ENCODE measurements at regions not wholly inside any gene's neighbourhood (a gene's known extent, or its start where the extent isn't known, plus 50 kb on each side); places are given as distances from the start of the nearest gene placed in this dataset.

GRCh38 chr9:81321551-81321950 lies 367.8 kb downstream of the TLE1 start:
- Mint-ChIP-seq H3K9me3 (peaks cover 2 to 34% (median 8%) of the 10 kb centered on the region in 7 donors), H3K27me3 (no peaks in the 10 kb centered on the region), H3K27ac (no peak overlapping the region), H3K4me1 (no peaks in the 10 kb centered on the region), H3K4me3 (no peak overlapping the region), H3K36me3 (no peaks in the 10 kb centered on the region)
- Histone ChIP-seq H3K36me3 (ENCODE audit: control insufficient read depth, insufficient read depth, low read length) (no peaks in the 10 kb centered on the region), H3K4me1 (ENCODE audit: control insufficient read depth, insufficient read depth, low read length, poor library complexity, severe bottlenecking) (no peaks in the 10 kb centered on the region), H3K4me3 (ENCODE audit: low read depth, low read length) (no peak overlapping the region), H3K27ac (ENCODE audit: insufficient read depth, low read length, poor library complexity, severe bottlenecking) (no peak overlapping the region), H3K27me3 (ENCODE audit: control insufficient read depth, insufficient read depth, low read length) (no peaks in the 10 kb centered on the region), H3K9me3 (ENCODE audit: control insufficient read depth in 2 of 2, low read length in 2 of 2) (peaks cover 0 to 1% of the 10 kb centered on the region in 2 experiments)
- no peak for DNase-seq
- ATAC-seq (ENCODE audit: low read depth in 2 of 2): no peak

GRCh38 chr9:81320909-81321482 lies 368.4 kb downstream of the TLE1 start:
- Mint-ChIP-seq H3K27ac (no peak overlapping the region), H3K27me3 (no peaks in the 10 kb centered on the region), H3K4me3 (no peak overlapping the region), H3K4me1 (no peaks in the 10 kb centered on the region), H3K36me3 (no peaks in the 10 kb centered on the region), H3K9me3 (peaks cover 2 to 31% (median 8%) of the 10 kb centered on the region in 7 donors)
- Histone ChIP-seq H3K4me3 (ENCODE audit: low read depth, low read length) (no peak overlapping the region), H3K27me3 (ENCODE audit: control insufficient read depth, insufficient read depth, low read length) (no peaks in the 10 kb centered on the region), H3K36me3 (ENCODE audit: control insufficient read depth, insufficient read depth, low read length) (no peaks in the 10 kb centered on the region), H3K9me3 (ENCODE audit: control insufficient read depth in 2 of 2, low read length in 2 of 2) (peaks cover 0 to 1% of the 10 kb centered on the region in 2 experiments), H3K4me1 (ENCODE audit: control insufficient read depth, insufficient read depth, low read length, poor library complexity, severe bottlenecking) (no peaks in the 10 kb centered on the region), H3K27ac (ENCODE audit: insufficient read depth, low read length, poor library complexity, severe bottlenecking) (no peak overlapping the region)
- ATAC-seq (ENCODE audit: low read depth in 2 of 2): no peak
- no peak for DNase-seq

GRCh38 chr9:81318571-81318970 lies 370.8 kb downstream of the TLE1 start:
- H3K4me3 Mint-ChIP-seq: no peak overlapping the region

GRCh38 chr9:81317939-81318338 lies 371.4 kb downstream of the TLE1 start:
- Mint-ChIP-seq H3K27me3 (no peaks in the 10 kb centered on the region), H3K4me3 (no peak overlapping the region), H3K36me3 (no peaks in the 10 kb centered on the region), H3K4me1 (no peaks in the 10 kb centered on the region), H3K9me3 (peaks cover 5 to 40% (median 16%) of the 10 kb centered on the region in 7 donors), H3K27ac (no peak overlapping the region)
- H3K27me3 ChIP-seq (ENCODE audit: control insufficient read depth, insufficient read depth, low read length): no peaks in the 10 kb centered on the region
- no peak overlapping the region for H3K4me3 ChIP-seq (ENCODE audit: low read depth, low read length)
- H3K9me3 ChIP-seq (ENCODE audit: control insufficient read depth in 2 of 2, low read length in 2 of 2): peaks cover 0 to 4% of the 10 kb centered on the region in 2 experiments
- no peak overlapping the region for H3K27ac ChIP-seq (ENCODE audit: insufficient read depth, low read length, poor library complexity, severe bottlenecking)
- no peaks in the 10 kb centered on the region for H3K36me3 ChIP-seq (ENCODE audit: control insufficient read depth, insufficient read depth, low read length)
- ATAC-seq (ENCODE audit: low read depth in 2 of 2) (no peak), DNase-seq (no peak)
- no peaks in the 10 kb centered on the region for H3K4me1 ChIP-seq (ENCODE audit: control insufficient read depth, insufficient read depth, low read length, poor library complexity, severe bottlenecking)

More at GRCh38 chr9:81318571-81318970, 370.8 kb downstream of the TLE1 start:
- DNase-seq (no peak), ATAC-seq (ENCODE audit: low read depth in 2 of 2) (no peak)
- H3K4me1 ChIP-seq (ENCODE audit: control insufficient read depth, insufficient read depth, low read length, poor library complexity, severe bottlenecking): no peaks in the 10 kb centered on the region
- Mint-ChIP-seq H3K27me3 (no peaks in the 10 kb centered on the region), H3K36me3 (no peaks in the 10 kb centered on the region), H3K4me1 (no peaks in the 10 kb centered on the region), H3K27ac (no peak overlapping the region), H3K9me3 (peaks cover 5 to 39% (median 16%) of the 10 kb centered on the region in 7 donors)
- no peak overlapping the region for H3K4me3 ChIP-seq (ENCODE audit: low read depth, low read length)
- H3K36me3 ChIP-seq (ENCODE audit: control insufficient read depth, insufficient read depth, low read length): no peaks in the 10 kb centered on the region
- H3K9me3 ChIP-seq (ENCODE audit: control insufficient read depth in 2 of 2, low read length in 2 of 2): peaks cover 0 to 4% of the 10 kb centered on the region in 2 experiments
- H3K27ac ChIP-seq (ENCODE audit: insufficient read depth, low read length, poor library complexity, severe bottlenecking): no peak overlapping the region
- H3K27me3 ChIP-seq (ENCODE audit: control insufficient read depth, insufficient read depth, low read length): no peaks in the 10 kb centered on the region

GRCh38 chr9:81317223-81317622 lies 372.1 kb downstream of the TLE1 start:
- no peaks in the 10 kb centered on the region for H3K4me1 ChIP-seq (ENCODE audit: control insufficient read depth, insufficient read depth, low read length, poor library complexity, severe bottlenecking)
- no peak overlapping the region for H3K4me3 ChIP-seq (ENCODE audit: low read depth, low read length)
- H3K9me3 ChIP-seq (ENCODE audit: control insufficient read depth in 2 of 2, low read length in 2 of 2): peaks cover 2 to 4% of the 10 kb centered on the region in 2 experiments
- no peaks in the 10 kb centered on the region for H3K27me3 Mint-ChIP-seq
- DNase-seq: no peak
- H3K4me3 Mint-ChIP-seq: no peak overlapping the region
- ATAC-seq (ENCODE audit: low read depth in 2 of 2): no peak
- no peaks in the 10 kb centered on the region for H3K4me1 Mint-ChIP-seq
- H3K36me3 Mint-ChIP-seq: no peaks in the 10 kb centered on the region
- H3K9me3 Mint-ChIP-seq: peaks cover 5 to 36% (median 15%) of the 10 kb centered on the region in 7 donors
- H3K27me3 ChIP-seq (ENCODE audit: control insufficient read depth, insufficient read depth, low read length): no peaks in the 10 kb centered on the region
- H3K27ac ChIP-seq (ENCODE audit: insufficient read depth, low read length, poor library complexity, severe bottlenecking): no peak overlapping the region
- no peak overlapping the region for H3K27ac Mint-ChIP-seq
- no peaks in the 10 kb centered on the region for H3K36me3 ChIP-seq (ENCODE audit: control insufficient read depth, insufficient read depth, low read length)

- no peaks in the 10 kb centered on the region for H3K4me1 Mint-ChIP-seq
- H3K9me3 Mint-ChIP-seq: peaks cover 8 to 34% (median 16%) of the 10 kb centered on the region in 7 donors
- H3K36me3 Mint-ChIP-seq: no peaks in the 10 kb centered on the region
- Histone ChIP-seq H3K36me3 (ENCODE audit: control insufficient read depth, insufficient read depth, low read length) (no peaks in the 10 kb centered on the region), H3K27ac (ENCODE audit: insufficient read depth, low read length, poor library complexity, severe bottlenecking) (no peak overlapping the region), H3K27me3 (ENCODE audit: control insufficient read depth, insufficient read depth, low read length) (no peaks in the 10 kb centered on the region), H3K9me3 (ENCODE audit: control insufficient read depth in 2 of 2, low read length in 2 of 2) (peaks cover 4 to 12% of the 10 kb centered on the region in 2 experiments), H3K4me1 (ENCODE audit: control insufficient read depth, insufficient read depth, low read length, poor library complexity, severe bottlenecking) (no peaks in the 10 kb centered on the region), H3K4me3 (ENCODE audit: low read depth, low read length) (no peak overlapping the region)
- ATAC-seq (ENCODE audit: low read depth in 2 of 2) (no peak), DNase-seq (no peak)
- H3K4me3 Mint-ChIP-seq: no peak overlapping the region
- no peak overlapping the region for H3K27ac Mint-ChIP-seq
- H3K27me3 Mint-ChIP-seq: no peaks in the 10 kb centered on the region
These were observed 374.9 kb downstream of the TLE1 start for GRCh38 chr9:81314490-81314889.

- no peaks in the 10 kb centered on the region for H3K27me3 Mint-ChIP-seq
- peaks cover 4 to 15% of the 10 kb centered on the region in 2 experiments for H3K9me3 ChIP-seq (ENCODE audit: control insufficient read depth in 2 of 2, low read length in 2 of 2)
- no peak overlapping the region for H3K27ac Mint-ChIP-seq
- no peaks in the 10 kb centered on the region for H3K4me1 ChIP-seq (ENCODE audit: control insufficient read depth, insufficient read depth, low read length, poor library complexity, severe bottlenecking)
- H3K36me3 Mint-ChIP-seq: no peaks in the 10 kb centered on the region
- H3K27ac ChIP-seq (ENCODE audit: insufficient read depth, low read length, poor library complexity, severe bottlenecking): no peak overlapping the region
- H3K27me3 ChIP-seq (ENCODE audit: control insufficient read depth, insufficient read depth, low read length): no peaks in the 10 kb centered on the region
- H3K4me1 Mint-ChIP-seq: no peaks in the 10 kb centered on the region
- no peak overlapping the region for H3K4me3 ChIP-seq (ENCODE audit: low read depth, low read length)
- H3K36me3 ChIP-seq (ENCODE audit: control insufficient read depth, insufficient read depth, low read length): no peaks in the 10 kb centered on the region
- H3K9me3 Mint-ChIP-seq: peaks cover 10 to 40% (median 20%) of the 10 kb centered on the region in 7 donors
- H3K4me3 Mint-ChIP-seq: no peak overlapping the region
- ATAC-seq (ENCODE audit: low read depth in 2 of 2) (no peak), DNase-seq (no peak)
These were observed 375.5 kb downstream of the TLE1 start for GRCh38 chr9:81313877-81314276.

GRCh38 chr9:81312346-81312745 lies 377.0 kb downstream of the TLE1 start:
- no peaks in the 10 kb centered on the region for H3K36me3 ChIP-seq (ENCODE audit: control insufficient read depth, insufficient read depth, low read length)
- H3K27ac Mint-ChIP-seq: no peak overlapping the region
- H3K27me3 ChIP-seq (ENCODE audit: control insufficient read depth, insufficient read depth, low read length): no peaks in the 10 kb centered on the region
- no peaks in the 10 kb centered on the region for H3K36me3 Mint-ChIP-seq
- H3K27ac ChIP-seq (ENCODE audit: insufficient read depth, low read length, poor library complexity, severe bottlenecking): no peak overlapping the region
- H3K4me3 Mint-ChIP-seq: no peak overlapping the region
- no peak for ATAC-seq (ENCODE audit: low read depth in 2 of 2)
- H3K27me3 Mint-ChIP-seq: no peaks in the 10 kb centered on the region
- H3K9me3 Mint-ChIP-seq: peaks cover 12 to 35% (median 20%) of the 10 kb centered on the region in 7 donors
- H3K9me3 ChIP-seq (ENCODE audit: control insufficient read depth in 2 of 2, low read length in 2 of 2): peaks cover 3 to 15% of the 10 kb centered on the region in 2 experiments
- H3K4me1 Mint-ChIP-seq: no peaks in the 10 kb centered on the region
- H3K4me1 ChIP-seq (ENCODE audit: control insufficient read depth, insufficient read depth, low read length, poor library complexity, severe bottlenecking): no peaks in the 10 kb centered on the region
- no peak for DNase-seq
- H3K4me3 ChIP-seq (ENCODE audit: low read depth, low read length): no peak overlapping the region

Data from CD4-positive, CD25-positive, alpha-beta regulatory T cell (primary cell).